HepG2 (cell line): ENCODE measurements at regions not wholly inside any gene's neighbourhood (a gene's known extent, or its start where the extent isn't known, plus 50 kb on each side); places are given as distances from the start of the nearest gene placed in this dataset.

ENCODE experiments used
- ATAC-seq: fragments of 200-7000 bp; cut with Tn5 transposase; 3 replicates; pipeline ENCODE4 v1.9.1; 2020; ENCODE audit warnings: mild to moderate bottlenecking, moderate library complexity
- BruUV-seq: library from RNA; stranded (reverse); fragments of 400-500 nt; replicated peaks from 2 replicates; lab custom pipeline; 2021; lab: Mats Ljungman, UMichigan
- CTCF ChIA-PET: fragments of 300-600 bp; formaldehyde crosslinking; extraction: SDS; loops from one replicate; lab custom pipeline; 2021; ENCODE audit warnings: low total read pairs, inconsistent platforms, low intra/inter-chr PET ratio; lab: Yijun Ruan, JAX
- POLR2A ChIA-PET: fragments of 350-600 bp; sonication (Branson Sonifier 250); formaldehyde crosslinking; loops from one replicate; lab custom pipeline; 2020; ENCODE audit warnings: antibody characterized with exemption, inconsistent platforms; lab: Yijun Ruan, JAX
- DNase-seq: peaks from one replicate; pipeline ENCODE4 v3.0.0-alpha.2; 2015; ENCODE audit warnings: low spot score
- FAIRE-seq: peaks from 3 replicates; lab custom pipeline; 2011; peaks lifted over from hg19 to GRCh38; lab: Jason Lieb, UNC
- H2AFZ ChIP-seq: one replicate; pipeline ENCODE4 v1.6.1; 2011; ENCODE audit warnings: low read length, inconsistent platforms
- H3K27ac ChIP-seq: fragments of 300-600 bp; 3 replicates; pipeline ENCODE4 v1.8.0; 2011; ENCODE audit warnings: mixed run types, mild to moderate bottlenecking, mixed read lengths, low read length, inconsistent platforms; ENCODE audit not compliant: insufficient read depth; ENCODE audit errors: extremely low read length
- H3K27me3 ChIP-seq, 2 experiments: fragments of 200-600 bp in 1 of 2; 2 replicates in 1 of 2; 3 replicates in 1 of 2; pipeline versions ENCODE4 v1.6.0 to v1.8.0; 2011; ENCODE audit warnings: low read length in 2 of 2, mild to moderate bottlenecking in 2 of 2, moderate library complexity in 2 of 2, inconsistent platforms in 1 of 2; ENCODE audit not compliant: insufficient read depth in 2 of 2, control insufficient read depth in 1 of 2
- H3K36me3 ChIP-seq, 2 experiments: fragments of 200-600 bp in 1 of 2; replicated peaks in 1 of 2; 2 replicates in 1 of 2; 3 replicates in 1 of 2; pipeline versions ENCODE4 v1.5.1 to v1.8.0; 2011; ENCODE audit warnings: low read length in 2 of 2, inconsistent platforms in 1 of 2; ENCODE audit not compliant: insufficient read depth in 2 of 2, control insufficient read depth in 1 of 2
- H3K4me1 ChIP-seq: 2 replicates; pipeline ENCODE4 v1.5.1; 2012; ENCODE audit warnings: low read length, inconsistent platforms; ENCODE audit not compliant: insufficient read depth
- H3K4me2 ChIP-seq: 2 replicates; pipeline ENCODE4 v1.6.0; 2011; ENCODE audit warnings: low read depth, low read length, inconsistent platforms
- H3K4me3 ChIP-seq, 3 experiments: fragments of 200-600 bp in 1 of 3; sonication (generic), shearing (Covaris generic) in 1 of 3; replicated peaks in 1 of 3; 2 replicates each; pipeline ENCODE4 v1.5.1; 2011 to 2016; ENCODE audit warnings: low read length in 3 of 3, inconsistent platforms in 2 of 3, low read depth in 2 of 3, mild to moderate bottlenecking in 2 of 3, control low read depth in 1 of 3, mixed read lengths in 1 of 3; ENCODE audit not compliant: insufficient read depth in 1 of 3
- H3K79me2 ChIP-seq: one replicate; pipeline ENCODE4 v1.6.1; 2011; ENCODE audit warnings: low read length, inconsistent platforms; ENCODE audit not compliant: insufficient read depth
- H3K9ac ChIP-seq: 2 replicates; pipeline ENCODE4 v1.6.0; 2011; ENCODE audit warnings: mild to moderate bottlenecking, low read depth, low read length, inconsistent platforms; ENCODE audit not compliant: insufficient read depth
- H3K9me3 ChIP-seq: 2 replicates; pipeline ENCODE4 v1.5.1; 2012; ENCODE audit warnings: mild to moderate bottlenecking, low read length
- H4K20me1 ChIP-seq: 2 replicates; pipeline ENCODE4 v1.6.0; 2011; ENCODE audit warnings: inconsistent platforms, mild to moderate bottlenecking, low read length, moderate library complexity; ENCODE audit not compliant: insufficient read depth
- FOXP1 ChIP-seq, 2 experiments: fragments of 450-650 bp in 1 of 2; IDR thresholded peaks; 2 replicates each; pipeline ENCODE4 v1.6.1; 2017 to 2018; ENCODE audit warnings: antibody characterized with exemption in 1 of 2
- GATAD2A ChIP-seq: IDR thresholded peaks from 2 replicates; pipeline ENCODE4 v1.6.1; 2016
- PRPF4 ChIP-seq: fragments of 200-400 bp; formaldehyde crosslinking; IDR thresholded peaks from 2 replicates; pipeline ENCODE4 v1.6.1; 2016; ENCODE audit warnings: low read length, low read depth; ENCODE audit not compliant: poor library complexity, severe bottlenecking
- RORA ChIP-seq: sonication (generic); formaldehyde crosslinking; IDR thresholded peaks from 2 replicates; pipeline ENCODE4 v1.5.0; 2020; ENCODE audit warnings: mild to moderate bottlenecking, missing genetic modification reagents, moderate library complexity
- TCF7 ChIP-seq: sonication (generic); IDR thresholded peaks from 2 replicates; pipeline ENCODE4 v1.6.1; 2016; ENCODE audit warnings: antibody characterized with exemption, low read depth
- ZBTB20 ChIP-seq: sonication (generic); formaldehyde crosslinking; IDR thresholded peaks from 2 replicates; pipeline ENCODE4 v1.8.1; 2023; ENCODE audit warnings: missing genetic modification reagents, low read depth, mild to moderate bottlenecking, borderline replicate concordance
- ZNF768 ChIP-seq: sonication (generic); formaldehyde crosslinking; IDR thresholded peaks from 2 replicates; pipeline ENCODE4 v1.4.0; 2020; ENCODE audit warnings: missing genetic modification reagents
- ZNF781 ChIP-seq: sonication (generic); formaldehyde crosslinking; IDR thresholded peaks from 2 replicates; pipeline ENCODE4 v1.5.1; 2020; ENCODE audit warnings: borderline replicate concordance, mild to moderate bottlenecking, missing genetic modification reagents; ENCODE audit errors: not compliant biosample characterization
- ZSCAN22 ChIP-seq: sonication (generic); formaldehyde crosslinking; IDR thresholded peaks from 2 replicates; pipeline ENCODE4 v1.4.0; 2020; ENCODE audit warnings: mild to moderate bottlenecking, missing genetic modification reagents
- WGBS: methylation state at CpG from one replicate; pipeline ENCODE4 v1.1.6; 2017; ENCODE audit warnings: low lambda C conversion rate; 5-methylcytosine and 5-hydroxymethylcytosine counted together
- in situ Hi-C: cut with HindIII; loops from 2 replicates; pipeline ENCODE4 v1.10.0; 2017; ENCODE audit warnings: low pct_unique_long_range_greater_than_20kb; ENCODE audit not compliant: extremely low pct_ligation_motif_present
- intact Hi-C: fragments of 100-400 bp; cut with micrococcal nuclease; formaldehyde crosslinking; loops from one replicate; pipeline ENCODE4 v1.10.0; 2022; ENCODE audit not compliant: unreplicated experiment
- TF ChIP-seq, protein P1 (sequence below): sonication (generic); formaldehyde crosslinking; conservative IDR thresholded peaks from 2 replicates; pipeline ENCODE4 v1.8.1; 2023; ENCODE audit warnings: missing genetic modification reagents
- TF ChIP-seq, protein P2 (sequence below): sonication (generic); formaldehyde crosslinking; IDR thresholded peaks from 2 replicates; pipeline ENCODE4 v1.4.0; 2020; ENCODE audit warnings: missing genetic modification reagents

DNA sequence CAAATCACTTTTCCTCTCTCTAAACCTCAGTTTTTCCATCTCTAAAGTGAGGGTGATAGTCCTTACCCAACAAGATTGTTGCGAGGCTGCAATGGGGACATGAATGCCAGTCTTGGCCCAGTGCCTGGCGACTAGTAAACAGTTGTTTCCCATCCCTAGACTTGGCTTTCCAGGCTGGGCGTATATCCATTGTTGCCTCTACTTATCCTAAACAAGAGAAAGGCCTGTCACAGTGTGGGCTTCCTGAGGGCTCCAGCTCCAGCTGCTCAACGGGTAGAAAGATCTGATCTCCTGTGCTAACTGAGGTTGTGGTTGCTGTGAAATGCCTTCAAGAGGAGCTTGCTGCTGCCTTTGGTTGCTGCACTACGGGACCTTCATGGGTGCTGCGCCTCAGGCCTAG, 142.0 kb downstream of the NSG2 start:
- FAIRE-seq (no peak), ATAC-seq (no peak), DNase-seq (no peak)
- Histone ChIP-seq H3K4me3 (no peak overlapping the region), H4K20me1 (no peaks in the 10 kb centered on the region), H3K9ac (no peak overlapping the region), H2AFZ (no peak overlapping the region), H3K36me3 (no peaks in the 10 kb centered on the region), H3K27ac (no peak overlapping the region), H3K27me3 (peaks cover 0 to 7% of the 10 kb centered on the region in 2 experiments; a peak in 1 of 5 replicates), H3K4me2 (no peak overlapping the region), H3K9me3 (no peaks in the 10 kb centered on the region), H3K79me2 (no peaks in the 10 kb centered on the region), H3K4me1 (no peaks in the 10 kb centered on the region)
- CTCF ChIA-PET: no interaction called here
- BruUV-seq: no TSS peak
- intact Hi-C loops: no loop called here
- TF ChIP-seq TCF7 (no peak), ZNF781 (CRISPR knock-in tag) (no peak), ZBTB20 (no peak), GATAD2A (CRISPR knock-in tag) (no peak), RORA (no peak), PRPF4 (no peak), FOXP1 (IDR thresholded peaks at IDR 0.05) (no peak), FOXP1 (CRISPR knock-in tag; IDR thresholded peaks at IDR 0.05) (no peak), ZNF768 (CRISPR knock-in tag) (no peak), ZSCAN22 (no peak)
- TF ChIP-seq, protein P1, sequence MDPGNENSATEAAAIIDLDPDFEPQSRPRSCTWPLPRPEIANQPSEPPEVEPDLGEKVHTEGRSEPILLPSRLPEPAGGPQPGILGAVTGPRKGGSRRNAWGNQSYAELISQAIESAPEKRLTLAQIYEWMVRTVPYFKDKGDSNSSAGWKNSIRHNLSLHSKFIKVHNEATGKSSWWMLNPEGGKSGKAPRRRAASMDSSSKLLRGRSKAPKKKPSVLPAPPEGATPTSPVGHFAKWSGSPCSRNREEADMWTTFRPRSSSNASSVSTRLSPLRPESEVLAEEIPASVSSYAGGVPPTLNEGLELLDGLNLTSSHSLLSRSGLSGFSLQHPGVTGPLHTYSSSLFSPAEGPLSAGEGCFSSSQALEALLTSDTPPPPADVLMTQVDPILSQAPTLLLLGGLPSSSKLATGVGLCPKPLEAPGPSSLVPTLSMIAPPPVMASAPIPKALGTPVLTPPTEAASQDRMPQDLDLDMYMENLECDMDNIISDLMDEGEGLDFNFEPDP (CRISPR knock-in tag): no peak
- TF ChIP-seq, protein P2, sequence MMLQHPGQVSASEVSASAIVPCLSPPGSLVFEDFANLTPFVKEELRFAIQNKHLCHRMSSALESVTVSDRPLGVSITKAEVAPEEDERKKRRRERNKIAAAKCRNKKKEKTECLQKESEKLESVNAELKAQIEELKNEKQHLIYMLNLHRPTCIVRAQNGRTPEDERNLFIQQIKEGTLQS (CRISPR knock-in tag): no peak
- POLR2A ChIA-PET: no interaction called here
- in situ Hi-C loops: no loop called here
- WGBS: 26% methylated on average over 2 of the region's 6 CpGs
